Muscle of leg (tissue), 3 donors: ENCODE measurements at regions not wholly inside any gene's neighbourhood (a gene's known extent, or its start where the extent isn't known, plus 50 kb on each side); places are given as distances from the start of the nearest gene placed in this dataset.
A peak's percentile ranks its signal among the peaks of the same experiment; 100 is the strongest.
"Not testable (repeated sequence)": the region's sequence is repeated elsewhere in the genome, so short reads cannot be mapped to it uniquely, and the experiment has no call there.

Source experiments
- DNase-seq: peaks from one replicate; pipeline ENCODE4 v3.0.0; 2013
- H3K27ac ChIP-seq: one replicate; pipeline ENCODE4 v1.5.1; 2013; ENCODE audit warnings: mild to moderate bottlenecking, low read length, control low read depth
- H3K27me3 ChIP-seq: one replicate; pipeline ENCODE4 v1.6.1; 2013; ENCODE audit warnings: low read length; ENCODE audit not compliant: control insufficient read depth, insufficient read depth
- H3K36me3 ChIP-seq: one replicate; pipeline ENCODE4 v1.6.1; 2013; ENCODE audit warnings: low read length; ENCODE audit not compliant: control insufficient read depth, insufficient read depth
- H3K4me1 ChIP-seq: one replicate; pipeline ENCODE4 v1.6.1; 2013; ENCODE audit warnings: low read length; ENCODE audit not compliant: control insufficient read depth, insufficient read depth
- H3K4me3 ChIP-seq: one replicate; pipeline ENCODE4 v1.5.1; 2013; ENCODE audit warnings: low read length, control low read depth
- H3K9me3 ChIP-seq: replicated peaks from 2 replicates; pipeline ENCODE4 v1.6.1; 2013; ENCODE audit warnings: low read depth, low read length; ENCODE audit not compliant: control insufficient read depth
- WGBS: methylation state at CpG from one replicate; pipeline ENCODE4 v1.1.5; 2013; ENCODE audit warnings: missing lambda C conversion rate; ENCODE audit not compliant: insufficient coverage; 5-methylcytosine and 5-hydroxymethylcytosine counted together

GRCh38 chr2:175676813-175677212 lies 325.3 kb downstream of the LNPK start:
- Histone ChIP-seq H3K4me3 (no peak overlapping the region), H3K4me1 (no peaks in the 10 kb centered on the region), H3K36me3 (no peaks in the 10 kb centered on the region), H3K27ac (no peak overlapping the region), H3K9me3 (no peaks in the 10 kb centered on the region), H3K27me3 (no peaks in the 10 kb centered on the region)
- no peak for DNase-seq
- WGBS: no CpG with 5 or more reads among the region's 3 CpGs

- not testable (repeated sequence) for H3K4me1 ChIP-seq, H3K4me3 ChIP-seq, DNase-seq, H3K27me3 ChIP-seq, H3K9me3 ChIP-seq, H3K27ac ChIP-seq, H3K36me3 ChIP-seq
- 64% methylated on average over 6 of the region's 7 CpGs for WGBS
Observed at GRCh38 chr2:175668804-175669203, 333.3 kb downstream of the LNPK start.

- no peak overlapping the region for H3K27ac ChIP-seq
- WGBS: no CpG with 5 or more reads among the region's 1 CpG
- H3K27me3 ChIP-seq: no peaks in the 10 kb centered on the region
- H3K36me3 ChIP-seq: no peaks in the 10 kb centered on the region
- H3K9me3 ChIP-seq: no peaks in the 10 kb centered on the region
- H3K4me3 ChIP-seq: no peak overlapping the region
- DNase-seq: no peak
- no peaks in the 10 kb centered on the region for H3K4me1 ChIP-seq
Observed at GRCh38 chr2:175662335-175662734, 339.7 kb downstream of the LNPK start.

DNA sequence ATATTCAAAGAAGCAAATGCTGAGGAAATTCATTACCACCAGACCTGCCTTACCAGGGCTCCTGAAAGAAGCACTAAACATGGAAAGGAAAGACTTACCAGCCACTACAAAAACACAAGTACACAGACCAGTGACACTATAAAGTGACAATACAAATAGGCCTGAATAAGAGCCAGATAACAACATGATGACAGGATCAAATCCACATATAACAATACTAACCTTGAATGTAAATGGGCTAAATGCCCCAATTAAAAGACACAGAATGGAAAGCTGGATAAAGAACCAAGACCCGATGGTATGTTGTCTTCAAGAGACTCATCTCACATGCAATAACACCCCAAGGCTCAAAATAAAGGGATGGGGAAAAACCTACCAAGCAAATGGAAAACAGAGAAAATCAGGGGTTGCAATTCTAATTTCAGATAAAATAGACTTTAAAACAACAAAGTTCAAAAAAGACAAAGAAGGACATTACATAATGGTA lies 353.4 kb downstream of the LNPK start:
- no peak for DNase-seq
- H3K27me3 ChIP-seq: no peaks in the 10 kb centered on the region
- no peaks in the 10 kb centered on the region for H3K36me3 ChIP-seq
- H3K4me3 ChIP-seq: no peak overlapping the region
- H3K4me1 ChIP-seq: peaks cover 4% of the 10 kb centered on the region
- H3K27ac ChIP-seq: no peak overlapping the region
- no CpG with 5 or more reads among the region's 1 CpG for WGBS
- peaks cover 6% of the 10 kb centered on the region for H3K9me3 ChIP-seq

DNA sequence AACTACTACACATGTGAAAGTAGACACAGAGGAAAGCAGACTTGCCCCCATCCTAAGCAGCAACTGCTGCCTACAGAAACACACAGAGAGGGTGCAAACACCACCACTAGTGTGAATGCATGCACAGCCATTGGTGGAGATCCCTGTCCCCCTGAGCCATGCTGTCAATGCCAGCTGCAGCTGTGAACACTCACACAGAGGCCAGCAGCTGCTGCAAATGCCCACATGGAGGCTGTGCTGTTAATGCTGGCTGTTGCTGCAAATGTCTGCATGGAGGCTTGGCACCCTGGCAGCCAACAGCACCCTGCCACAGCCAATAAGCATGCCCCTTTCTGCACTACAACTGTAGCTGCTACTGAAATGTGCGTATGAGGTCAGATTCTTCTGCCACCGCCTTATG lies 355.0 kb downstream of the LNPK start:
- no peak overlapping the region for H3K27ac ChIP-seq
- no peak overlapping the region for H3K4me3 ChIP-seq
- DNase-seq: peak; percentile 65
- WGBS: no CpG with 5 or more reads among the region's 2 CpGs
- H3K9me3 ChIP-seq: peaks cover 6% of the 10 kb centered on the region
- H3K27me3 ChIP-seq: no peaks in the 10 kb centered on the region
- peaks cover 4% of the 10 kb centered on the region for H3K4me1 ChIP-seq
- no peaks in the 10 kb centered on the region for H3K36me3 ChIP-seq

DNA sequence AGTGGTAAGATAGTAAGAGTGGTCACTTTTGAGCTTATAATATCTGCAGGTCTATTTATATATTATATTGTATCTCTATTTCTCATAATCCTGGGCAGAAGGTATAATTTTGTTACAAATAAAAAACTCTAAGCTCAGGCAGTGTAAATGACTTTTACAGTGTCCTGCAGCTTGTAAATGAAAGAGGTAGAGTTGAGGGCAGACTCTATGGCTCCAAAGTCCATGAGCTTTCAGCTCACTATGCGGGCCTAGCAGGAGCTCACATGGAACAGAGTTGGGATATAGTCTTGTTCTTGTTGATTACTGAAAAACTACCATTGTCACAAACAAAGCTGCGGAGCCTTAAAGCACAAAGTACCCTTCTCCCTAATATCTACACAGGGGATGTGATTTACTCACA lies 361.4 kb downstream of the LNPK start:
- no peaks in the 10 kb centered on the region for H3K36me3 ChIP-seq
- WGBS: no CpG with 5 or more reads among the region's 2 CpGs
- H3K27ac ChIP-seq: no peak overlapping the region
- DNase-seq: no peak
- H3K4me3 ChIP-seq: no peak overlapping the region
- H3K9me3 ChIP-seq: no peaks in the 10 kb centered on the region
- H3K27me3 ChIP-seq: no peaks in the 10 kb centered on the region
- H3K4me1 ChIP-seq: no peaks in the 10 kb centered on the region

DNA sequence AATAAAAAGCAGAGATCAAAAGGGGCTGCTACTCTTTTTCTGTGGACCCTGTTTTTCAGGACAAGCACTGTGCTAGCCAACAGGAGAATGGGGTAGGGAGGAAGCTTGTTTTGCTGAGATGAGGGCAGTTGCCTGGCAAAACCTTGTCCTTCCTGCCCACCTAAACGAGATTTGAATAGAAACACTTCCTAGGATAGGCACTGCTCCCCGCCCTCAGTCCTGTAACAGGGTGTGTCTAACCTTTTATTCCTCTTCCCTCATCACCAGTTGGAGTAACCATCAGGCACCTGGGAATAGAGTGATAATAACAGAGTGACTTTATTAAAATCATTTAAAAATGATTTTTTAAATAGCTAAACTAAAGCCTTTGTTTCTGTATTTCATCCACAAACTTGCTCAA lies 368.8 kb downstream of the LNPK start:
- Histone ChIP-seq H3K4me1 (no peaks in the 10 kb centered on the region), H3K27me3 (no peaks in the 10 kb centered on the region), H3K4me3 (no peak overlapping the region), H3K36me3 (no peaks in the 10 kb centered on the region), H3K27ac (no peak overlapping the region), H3K9me3 (no peaks in the 10 kb centered on the region)
- DNase-seq: no peak
- no CpG with 5 or more reads among the region's 2 CpGs for WGBS

GRCh38 chr2:175631245-175631623 lies 370.8 kb downstream of the LNPK start:
- Histone ChIP-seq H3K4me3 (no peak overlapping the region), H3K27ac (no peak overlapping the region), H3K4me1 (no peaks in the 10 kb centered on the region), H3K9me3 (no peaks in the 10 kb centered on the region), H3K27me3 (no peaks in the 10 kb centered on the region), H3K36me3 (no peaks in the 10 kb centered on the region)
- DNase-seq: no peak

- Histone ChIP-seq H3K9me3 (no peaks in the 10 kb centered on the region), H3K4me1 (no peaks in the 10 kb centered on the region), H3K27ac (no peak overlapping the region), H3K27me3 (no peaks in the 10 kb centered on the region), H3K4me3 (no peak overlapping the region), H3K36me3 (no peaks in the 10 kb centered on the region)
- 29% methylated on average over 5 of the region's 15 CpGs for WGBS
- DNase-seq: peak; percentile 5
Observed at GRCh38 chr2:175630280-175631244, 371.5 kb downstream of the LNPK start.

DNA sequence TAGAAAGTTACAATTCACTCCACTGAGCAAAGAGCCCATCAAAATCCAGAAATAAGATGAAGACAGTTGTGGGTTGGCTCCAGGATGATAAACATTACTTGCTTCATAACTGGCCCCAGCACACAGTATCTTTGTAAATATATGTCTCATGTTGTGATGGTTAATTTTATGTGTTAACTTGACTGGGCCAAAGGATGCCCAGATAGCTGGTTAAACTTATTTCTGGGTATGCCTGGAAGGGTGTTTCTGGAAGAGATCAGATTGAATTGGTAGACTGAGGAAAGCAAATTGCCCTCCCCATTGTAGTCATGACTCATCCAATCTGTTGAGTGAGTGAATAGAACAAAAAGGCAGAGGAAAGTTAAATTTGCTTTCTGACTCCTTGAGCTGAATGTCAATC lies 373.8 kb downstream of the LNPK start:
- H3K36me3 ChIP-seq: no peaks in the 10 kb centered on the region
- H3K9me3 ChIP-seq: no peaks in the 10 kb centered on the region
- no peaks in the 10 kb centered on the region for H3K4me1 ChIP-seq
- no peak for DNase-seq
- no peak overlapping the region for H3K27ac ChIP-seq
- H3K4me3 ChIP-seq: no peak overlapping the region
- H3K27me3 ChIP-seq: no peaks in the 10 kb centered on the region

DNA sequence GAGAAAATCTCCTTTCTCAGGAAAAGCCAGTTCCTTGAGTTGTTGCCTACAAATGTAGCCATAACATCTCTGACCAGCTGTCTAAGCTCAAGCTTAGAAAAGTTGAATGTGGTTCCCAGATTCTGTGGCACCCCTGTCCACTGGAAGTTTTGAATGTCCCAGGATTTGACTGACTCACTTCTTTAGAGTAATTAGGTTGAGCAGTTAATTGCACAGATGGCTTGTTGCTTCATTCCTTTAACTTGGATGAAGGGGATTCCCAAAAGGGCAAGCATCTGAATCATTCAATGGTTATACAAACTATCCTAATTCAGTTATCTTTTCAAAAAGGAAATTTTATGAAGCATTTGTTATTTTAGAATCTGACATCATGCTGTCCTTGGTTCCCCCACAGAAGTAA lies 374.7 kb downstream of the LNPK start:
- H3K4me3 ChIP-seq: no peak overlapping the region
- H3K4me1 ChIP-seq: no peaks in the 10 kb centered on the region
- H3K36me3 ChIP-seq: no peaks in the 10 kb centered on the region
- no peaks in the 10 kb centered on the region for H3K27me3 ChIP-seq
- H3K27ac ChIP-seq: no peak overlapping the region
- DNase-seq: no peak
- H3K9me3 ChIP-seq: no peaks in the 10 kb centered on the region
